22Rv1 (cell line): ENCODE measurements at regions not wholly inside any gene's neighbourhood (a gene's known extent, or its start where the extent isn't known, plus 50 kb on each side); places are given as distances from the start of the nearest gene placed in this dataset.

Experiments
- ZFX ChIP-seq: fragments of 450-650 bp; IDR thresholded peaks from 2 replicates; pipeline ENCODE4 v1.6.1; 2017; ENCODE audit warnings: antibody characterized with exemption, borderline replicate concordance
- TF ChIP-seq, protein P1 (sequence below): fragments of 450-650 bp; IDR thresholded peaks from 2 replicates; pipeline ENCODE4 v1.5.1; 2017; ENCODE audit warnings: mild to moderate bottlenecking

DNA sequence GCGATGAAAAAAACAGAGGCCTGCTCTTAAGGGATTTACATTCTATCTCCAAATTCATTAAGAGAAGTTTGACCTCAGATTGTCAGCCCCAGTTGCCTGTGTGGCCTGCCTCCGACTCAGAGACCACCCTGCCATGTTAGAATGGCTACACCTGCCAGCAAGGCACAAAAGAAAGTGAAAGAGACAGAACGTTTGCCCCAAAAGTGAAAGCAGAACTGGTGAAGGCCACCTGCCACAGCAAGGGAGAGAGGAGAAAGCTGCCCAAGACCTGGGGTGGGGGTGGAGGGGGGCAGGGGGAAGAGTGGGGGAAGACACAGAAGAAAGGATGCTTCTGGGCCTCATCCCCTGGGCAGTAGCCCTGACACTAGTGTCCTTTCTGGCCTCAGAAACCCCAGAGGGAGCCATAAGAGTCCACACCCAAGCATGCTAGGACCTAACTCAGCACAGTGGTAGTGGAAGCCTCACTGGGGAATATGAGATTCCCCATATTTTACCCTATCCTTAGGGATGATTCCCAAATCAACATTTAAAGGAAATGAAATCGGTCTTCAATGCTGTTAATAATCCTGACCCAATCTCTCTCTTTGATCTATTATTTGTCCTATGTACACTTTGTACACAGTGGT lies 389.7 kb downstream of the TXNL1 start:
- TF ChIP-seq, protein P1, sequence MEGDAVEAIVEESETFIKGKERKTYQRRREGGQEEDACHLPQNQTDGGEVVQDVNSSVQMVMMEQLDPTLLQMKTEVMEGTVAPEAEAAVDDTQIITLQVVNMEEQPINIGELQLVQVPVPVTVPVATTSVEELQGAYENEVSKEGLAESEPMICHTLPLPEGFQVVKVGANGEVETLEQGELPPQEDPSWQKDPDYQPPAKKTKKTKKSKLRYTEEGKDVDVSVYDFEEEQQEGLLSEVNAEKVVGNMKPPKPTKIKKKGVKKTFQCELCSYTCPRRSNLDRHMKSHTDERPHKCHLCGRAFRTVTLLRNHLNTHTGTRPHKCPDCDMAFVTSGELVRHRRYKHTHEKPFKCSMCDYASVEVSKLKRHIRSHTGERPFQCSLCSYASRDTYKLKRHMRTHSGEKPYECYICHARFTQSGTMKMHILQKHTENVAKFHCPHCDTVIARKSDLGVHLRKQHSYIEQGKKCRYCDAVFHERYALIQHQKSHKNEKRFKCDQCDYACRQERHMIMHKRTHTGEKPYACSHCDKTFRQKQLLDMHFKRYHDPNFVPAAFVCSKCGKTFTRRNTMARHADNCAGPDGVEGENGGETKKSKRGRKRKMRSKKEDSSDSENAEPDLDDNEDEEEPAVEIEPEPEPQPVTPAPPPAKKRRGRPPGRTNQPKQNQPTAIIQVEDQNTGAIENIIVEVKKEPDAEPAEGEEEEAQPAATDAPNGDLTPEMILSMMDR: no peak
- no peak for TF ChIP-seq ZFX
